ENCODE measurements at regions not wholly inside any gene's neighbourhood (a gene's known extent, or its start where the extent isn't known, plus 50 kb on each side); places are given as distances from the start of the nearest gene placed in this dataset.
"Not testable (repeated sequence)": the region's sequence is repeated elsewhere in the genome, so short reads cannot be mapped to it uniquely, and the experiment has no call there.

- DNase-seq (ENCODE audit: low read depth); H3K4me3 ChIP-seq (ENCODE audit: low read depth, low read length): not testable (repeated sequence)
These were observed 60.3 kb upstream of the NMU start for GRCh38 chr4:55696424-55696823.

- DNase-seq (ENCODE audit: low read depth) = peak; percentile 61
- no peak for TF ChIP-seq CTCF (conservative IDR thresholded peaks at IDR 0.05; ENCODE audit: low read depth, low read length)
- H3K4me3 ChIP-seq (ENCODE audit: low read depth, low read length) = no peak overlapping the region
These were observed 70.4 kb upstream of the NMU start for GRCh38 chr4:55706541-55706940.

- DNase-seq (ENCODE audit: low read depth) = no peak
- H3K4me3 ChIP-seq (ENCODE audit: low read depth, low read length) = no peak overlapping the region
- no peak for TF ChIP-seq CTCF (conservative IDR thresholded peaks at IDR 0.05; ENCODE audit: low read depth, low read length)
These were observed 71.4 kb upstream of the NMU start for GRCh38 chr4:55707507-55707906.

GRCh38 chr4:55707991-55708390 lies 71.9 kb upstream of the NMU start:
- not testable (repeated sequence) for H3K4me3 ChIP-seq (ENCODE audit: low read depth, low read length)

GRCh38 chr4:55712835-55713234 lies 76.7 kb upstream of the NMU start:
- DNase-seq (ENCODE audit: low read depth) = not testable (repeated sequence)

More at GRCh38 chr4:55707991-55708390, 71.9 kb upstream of the NMU start:
- not testable (repeated sequence) for DNase-seq (ENCODE audit: low read depth)

GRCh38 chr4:55721651-55722050 lies 85.6 kb upstream of the NMU start:
- H3K4me3 ChIP-seq (ENCODE audit: low read depth, low read length) = no peak overlapping the region
- no peak for DNase-seq (ENCODE audit: low read depth)
- no peak for TF ChIP-seq CTCF (conservative IDR thresholded peaks at IDR 0.05; ENCODE audit: low read depth, low read length)

More at GRCh38 chr4:55712835-55713234, 76.7 kb upstream of the NMU start:
- H3K4me3 ChIP-seq (ENCODE audit: low read depth, low read length) = not testable (repeated sequence)

- H3K4me3 ChIP-seq (ENCODE audit: low read depth, low read length) = no peak overlapping the region
- DNase-seq (ENCODE audit: low read depth) = no peak
- no peak for TF ChIP-seq CTCF (conservative IDR thresholded peaks at IDR 0.05; ENCODE audit: low read depth, low read length)
These were observed 86.0 kb upstream of the NMU start for GRCh38 chr4:55722132-55722531.

- no peak for TF ChIP-seq CTCF (conservative IDR thresholded peaks at IDR 0.05; ENCODE audit: low read depth, low read length)
- no peak for DNase-seq (ENCODE audit: low read depth)
- no peak overlapping the region for H3K4me3 ChIP-seq (ENCODE audit: low read depth, low read length)
These were observed 87.3 kb upstream of the NMU start for GRCh38 chr4:55723403-55723802.

- no peak overlapping the region for H3K4me3 ChIP-seq (ENCODE audit: low read depth, low read length)
- no peak for TF ChIP-seq CTCF (conservative IDR thresholded peaks at IDR 0.05; ENCODE audit: low read depth, low read length)
- DNase-seq (ENCODE audit: low read depth) = no peak
These were observed 89.0 kb upstream of the NMU start for GRCh38 chr4:55725057-55725456.

All from choroid plexus epithelial cell (primary cell).